ENCODE measurements at regions not wholly inside any gene's neighbourhood (a gene's known extent, or its start where the extent isn't known, plus 50 kb on each side); places are given as distances from the start of the nearest gene placed in this dataset.
"Not testable (repeated sequence)": the region's sequence is repeated elsewhere in the genome, so short reads cannot be mapped to it uniquely, and the experiment has no call there.

GRCh38 chr18:39127538-39127937 is 1561.9 kb upstream of the CELF4 start:
- SMC1A ChIA-PET (ENCODE audit: uncharacterized antibody, unreplicated experiment); CTCF ChIA-PET; H3K27me3 ChIP-seq (replicated peaks in 1 of 2; ENCODE audit: control insufficient read depth in 2 of 2, insufficient read depth in 2 of 2, low read length in 1 of 2); BruUV-seq (replicated peaks); H3K9me3 ChIP-seq (replicated peaks; ENCODE audit: control insufficient read depth, insufficient read depth, low read length); H3K4me2 ChIP-seq (ENCODE audit: control insufficient read depth, insufficient read depth); H3K4me1 ChIP-seq (ENCODE audit: control insufficient read depth, insufficient read depth, low read length); POLR2A ChIA-PET; H3K4me3 ChIP-seq; DNase-seq (ENCODE audit: low read depth, low spot score); H3K79me2 ChIP-seq (ENCODE audit: control insufficient read depth, insufficient read depth, low read length); in situ Hi-C loops (cut with MboI); H3K36me3 ChIP-seq (ENCODE audit: control insufficient read depth in 2 of 2, insufficient read depth in 2 of 2, low read length in 1 of 2); H2AFZ ChIP-seq (ENCODE audit: control insufficient read depth, low read depth, low read length); ATAC-seq; FAIRE-seq; H3K9ac ChIP-seq (ENCODE audit: control insufficient read depth, insufficient read depth, low read length); RAD21 ChIA-PET (ENCODE audit: unreplicated experiment); intact Hi-C loops (cut with micrococcal nuclease; ENCODE audit: unreplicated experiment); H3K27ac ChIP-seq (ENCODE audit: control insufficient read depth, insufficient read depth); H4K20me1 ChIP-seq (ENCODE audit: control insufficient read depth, insufficient read depth): not testable (repeated sequence)
- 40% methylated on average over 3 of the region's 3 CpGs for WGBS (ENCODE audit: insufficient coverage, insufficient replicate concordance, low lambda C conversion rate, missing lambda C conversion rate)
- peak; percentile 57 for TF ChIP-seq SPI1 (IDR thresholded peaks at IDR 0.05; ENCODE audit: borderline replicate concordance, insufficient read depth, low read depth, low read length)

- BruUV-seq (replicated peaks), result no TSS peak
- Histone ChIP-seq H3K4me1 (ENCODE audit: control insufficient read depth, insufficient read depth, low read length) (no peaks in the 10 kb centered on the region), H4K20me1 (ENCODE audit: control insufficient read depth, insufficient read depth) (no peaks in the 10 kb centered on the region), H3K9ac (ENCODE audit: control insufficient read depth, insufficient read depth, low read length) (no peak overlapping the region), H3K79me2 (ENCODE audit: control insufficient read depth, insufficient read depth, low read length) (no peaks in the 10 kb centered on the region), H3K9me3 (replicated peaks; ENCODE audit: control insufficient read depth, insufficient read depth, low read length) (no peaks in the 10 kb centered on the region), H3K36me3 (ENCODE audit: control insufficient read depth in 2 of 2, insufficient read depth in 2 of 2, low read length in 1 of 2) (no peaks in the 10 kb centered on the region), H3K4me3 (no peak overlapping the region), H2AFZ (ENCODE audit: control insufficient read depth, low read depth, low read length) (no peak overlapping the region), H3K4me2 (ENCODE audit: control insufficient read depth, insufficient read depth) (no peak overlapping the region), H3K27ac (ENCODE audit: control insufficient read depth, insufficient read depth) (no peak overlapping the region), H3K27me3 (replicated peaks in 1 of 2; ENCODE audit: control insufficient read depth in 2 of 2, insufficient read depth in 2 of 2, low read length in 1 of 2) (no peaks in the 10 kb centered on the region)
- no peak for ATAC-seq
- POLR2A ChIA-PET, result no interaction called here
- RAD21 ChIA-PET (ENCODE audit: unreplicated experiment), result interaction anchor here (0.6 kb wide), 1 partner anchor 53 kb away, joined by 3 read pairs; no protein-coding TSS in a partner anchor
- DNase-seq (ENCODE audit: low read depth, low spot score), result no peak
- 35% methylated on average over 1 of the region's 1 CpG for WGBS (ENCODE audit: insufficient coverage, insufficient replicate concordance, low lambda C conversion rate, missing lambda C conversion rate)
- FAIRE-seq, result no peak
- CTCF ChIA-PET, result interaction anchor here (0.8 kb wide), 1 partner anchor 203 kb away, joined by 3 read pairs; no protein-coding TSS in a partner anchor
- in situ Hi-C loops (cut with MboI), result no loop called here
- SMC1A ChIA-PET (ENCODE audit: uncharacterized antibody, unreplicated experiment), result interaction anchor here (0.8 kb wide), 1 partner anchor 10 kb away, joined by 3 read pairs; no protein-coding TSS in a partner anchor
- intact Hi-C loops (cut with micrococcal nuclease; ENCODE audit: unreplicated experiment), result no loop called here
- TF ChIP-seq CTCF (IDR thresholded peaks at IDR 0.05 in 2 of 3, conservative IDR thresholded peaks at IDR 0.05 in 1 of 3; ENCODE audit: control insufficient read depth in 2 of 3, extremely low read depth in 1 of 3, insufficient read depth in 1 of 3, low read depth in 3 of 3, low read length in 3 of 3) (no peak), PRDM15 (CRISPR knock-in tag; IDR thresholded peaks at IDR 0.05) (no peak), NFXL1 (IDR thresholded peaks at IDR 0.05; ENCODE audit: borderline replicate concordance) (no peak), PML (IDR thresholded peaks at IDR 0.05; ENCODE audit: low read length) (no peak), SPI1 (IDR thresholded peaks at IDR 0.05; ENCODE audit: borderline replicate concordance, insufficient read depth, low read depth, low read length) (no peak), KLF5 (IDR thresholded peaks at IDR 0.05; ENCODE audit: partially characterized antibody) (no peak), SMARCA5 (IDR thresholded peaks at IDR 0.05) (no peak)
Measured at GRCh38 chr18:39113790-39114189, 1548.2 kb upstream of the CELF4 start.

Data from GM12878 (cell line).